ENCODE measurements at regions not wholly inside any gene's neighbourhood (a gene's known extent, or its start where the extent isn't known, plus 50 kb on each side); places are given as distances from the start of the nearest gene placed in this dataset.

DNA sequence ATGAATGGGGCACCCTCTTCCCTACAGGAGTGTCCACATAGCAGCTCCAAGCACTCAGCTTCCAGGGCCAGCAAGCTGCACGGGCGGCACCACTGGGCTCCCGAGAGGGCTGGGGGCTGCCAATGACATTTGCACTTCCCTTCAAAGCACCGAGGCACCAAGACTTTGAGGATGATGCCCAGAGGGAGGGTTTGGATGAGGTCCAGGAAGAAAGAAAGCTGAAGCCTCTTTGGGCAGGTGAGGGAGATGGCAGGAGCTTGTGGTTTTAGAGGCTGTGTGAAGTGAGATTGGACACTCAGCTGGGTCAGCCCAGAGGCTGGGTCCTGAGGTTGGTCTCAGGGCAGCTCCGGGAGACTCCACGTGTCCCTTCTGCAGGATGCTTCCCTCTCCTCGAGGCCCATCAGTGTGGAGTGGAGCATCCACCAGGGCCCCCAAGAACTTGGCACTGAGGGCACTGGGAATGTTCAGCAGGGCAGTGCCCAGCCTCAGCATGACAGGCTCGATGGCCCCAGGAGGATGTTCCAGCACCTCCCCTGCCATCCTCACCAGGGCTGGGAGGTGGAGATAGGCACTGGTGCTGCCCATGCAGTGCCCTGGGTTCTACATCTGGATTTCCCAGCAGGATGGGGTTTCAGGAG, 54.9 kb upstream of the IGFBP3 start:
- H2AFZ ChIP-seq (ENCODE audit: low read length), result no peak overlapping the region
- no peaks in the 10 kb centered on the region for H3K9me3 ChIP-seq (ENCODE audit: insufficient read depth in 2 of 2, low read depth in 1 of 2, low read length in 1 of 2)
- 89% methylated on average over 7 of the region's 8 CpGs; no CpG with 5 or more reads in 1 of the 2 experiments for WGBS, 2 experiments (ENCODE audit: extremely low coverage in 1 of 2, insufficient coverage in 1 of 2, insufficient read length in 1 of 2, insufficient replicate concordance in 2 of 2, low coverage in 1 of 2, low lambda C conversion rate in 2 of 2, missing lambda C conversion rate in 1 of 2)
- DNase-seq (ENCODE audit: low read depth in 1 of 2, low spot score in 2 of 2) (no peak), FAIRE-seq (no peak)
- no peak overlapping the region for H4K91ac ChIP-seq (replicated peaks; ENCODE audit: insufficient read length, low read length)
- H3K23me2 ChIP-seq (ENCODE audit: low read depth, low read length), result no peaks in the 10 kb centered on the region
- no peaks in the 10 kb centered on the region for H3K36me3 ChIP-seq (ENCODE audit: control insufficient read depth in 2 of 4, insufficient read depth in 4 of 4, low read length in 3 of 4)
- CTCF ChIA-PET (ENCODE audit: partially characterized antibody), result interaction anchor here (0.7 to 4.5 kb wide), 2 partner anchors 53 to 1193 kb away, joined by 3 to 15 read pairs; no protein-coding TSS in a partner anchor
- H3K4me1 ChIP-seq (replicated peaks in 1 of 4; ENCODE audit: control insufficient read depth in 3 of 4, insufficient read depth in 4 of 4, low read length in 3 of 4), result peaks cover 0 to 7% (median 6%) of the 10 kb centered on the region in 4 experiments; a peak in 5 of 7 replicates
- no peak overlapping the region for H2BK12ac ChIP-seq (ENCODE audit: low read depth, low read length)
- H3K4me2 ChIP-seq (ENCODE audit: insufficient read depth in 1 of 2, low read depth in 2 of 2, low read length in 2 of 2), result no peak overlapping the region
- no peaks in the 10 kb centered on the region for H4K20me1 ChIP-seq (replicated peaks in 1 of 2; ENCODE audit: control insufficient read depth in 1 of 2, insufficient read depth in 2 of 2, low read length in 2 of 2)
- no peak overlapping the region for H3K23ac ChIP-seq (ENCODE audit: insufficient read length)
- no peak overlapping the region for H3K14ac ChIP-seq (ENCODE audit: insufficient read length)
- H3K18ac ChIP-seq (ENCODE audit: extremely low read depth, low read length), result no peak overlapping the region
- peak overlapping the region; percentile 61; the same call in 1 of the 2 replicates for H2BK15ac ChIP-seq (ENCODE audit: low read length)
- no peak overlapping the region for H4K8ac ChIP-seq (ENCODE audit: extremely low read depth, insufficient read depth, low read length)
- H2AK5ac ChIP-seq (ENCODE audit: low read depth, low read length), result no peak overlapping the region
- TF ChIP-seq BACH1 (IDR thresholded peaks at IDR 0.05; ENCODE audit: low read length), result no peak
- TF ChIP-seq HDAC2 (IDR thresholded peaks at IDR 0.05; ENCODE audit: borderline replicate concordance in 1 of 2, low read depth in 2 of 2, low read length in 2 of 2), result no peak
- TF ChIP-seq GABPA (IDR thresholded peaks at IDR 0.05; ENCODE audit: borderline replicate concordance, insufficient read depth, low read length), result no peak
- TF ChIP-seq SIRT6 (IDR thresholded peaks at IDR 0.05; ENCODE audit: low read length), result no peak
- no peak for TF ChIP-seq KDM4A (IDR thresholded peaks at IDR 0.05; ENCODE audit: low read depth, low read length, severe bottlenecking)
- no peak for TF ChIP-seq BCL11A (IDR thresholded peaks at IDR 0.05; ENCODE audit: low read depth in 2 of 2, low read length in 2 of 2)
- TF ChIP-seq PHF8 (conservative IDR thresholded peaks at IDR 0.05; ENCODE audit: low read depth, low read length), result no peak
- no peak for TF ChIP-seq NANOG (IDR thresholded peaks at IDR 0.05; ENCODE audit: insufficient read depth, low read depth, low read length, poor library complexity, severe bottlenecking)
- TF ChIP-seq MAFK (IDR thresholded peaks at IDR 0.05; ENCODE audit: low read depth, low read length), result no peak
- TF ChIP-seq KDM5A (IDR thresholded peaks at IDR 0.05; ENCODE audit: low read length), result no peak
- no peaks in the 10 kb centered on the region for H3K27me3 ChIP-seq (replicated peaks in 1 of 4; ENCODE audit: control insufficient read depth in 3 of 4, extremely low read depth in 1 of 4, insufficient read depth in 3 of 4, low read length in 3 of 4)
- H3K79me2 ChIP-seq (ENCODE audit: control insufficient read depth in 1 of 2, insufficient read depth in 2 of 2, low read length in 2 of 2), result no peaks in the 10 kb centered on the region
- H2BK20ac ChIP-seq (ENCODE audit: low read length), result no peak overlapping the region
- no peak overlapping the region for H3K4me3 ChIP-seq (ENCODE audit: extremely low read depth in 1 of 4, insufficient read depth in 2 of 4, low read depth in 3 of 4, low read length in 4 of 4)
- H2BK120ac ChIP-seq (replicated peaks; ENCODE audit: low read depth, low read length), result no peak overlapping the region
- H2BK5ac ChIP-seq (ENCODE audit: low read depth, low read length), result no peak overlapping the region
- no peak overlapping the region for H3K9ac ChIP-seq (replicated peaks in 1 of 4; ENCODE audit: extremely low read depth in 1 of 4, low read depth in 3 of 4, low read length in 3 of 4)
- H3K79me1 ChIP-seq (ENCODE audit: low read depth, low read length), result no peaks in the 10 kb centered on the region
- no peak overlapping the region for H3K4ac ChIP-seq (replicated peaks; ENCODE audit: insufficient read length, low read depth, low read length)
- no peak overlapping the region for H3K56ac ChIP-seq (replicated peaks; ENCODE audit: insufficient read length, low read depth, low read length)
- H3K27ac ChIP-seq (ENCODE audit: low read depth, low read length), result no peak overlapping the region
- H4K5ac ChIP-seq (ENCODE audit: insufficient read length, low read depth, low read length), result no peak overlapping the region
- POLR2A ChIA-PET (ENCODE audit: partially characterized antibody), result interaction anchor here (1.2 to 1.3 kb wide), 2 partner anchors 13 to 55 kb away, joined by 3 to 4 read pairs; partner anchors contain the start of gene IGFBP3

All from H1 (cell line).